Thyroid gland (tissue), 4 donors: ENCODE measurements at regions not wholly inside any gene's neighbourhood (a gene's known extent, or its start where the extent isn't known, plus 50 kb on each side); places are given as distances from the start of the nearest gene placed in this dataset.

Experiments used
- DNase-seq, 2 donors: peaks; one replicate each; pipeline ENCODE4 v3.0.0-alpha.2; 2019
- H3K27ac ChIP-seq, 3 donors: fragments of 200-600 bp; sonication (generic); 1 replicate in 2 of 3; 2 replicates in 1 of 3; pipeline ENCODE4 v1.5.1; 2016 to 2019; ENCODE audit warnings: mild to moderate bottlenecking in 1 of 3, moderate library complexity in 1 of 3
- H3K27me3 ChIP-seq: fragments of 200-600 bp; sonication (generic); one replicate; pipeline ENCODE4 v1.5.1; 2019
- H3K36me3 ChIP-seq, 2 donors: fragments of 200-600 bp; sonication (generic); one replicate each; pipeline ENCODE4 v1.5.1; 2016 to 2019
- H3K4me1 ChIP-seq, 2 donors: fragments of 200-600 bp; sonication (generic); one replicate each; pipeline ENCODE4 v1.5.1; 2017 to 2019
- H3K4me3 ChIP-seq, 3 donors: fragments of 200-600 bp; sonication (generic); replicated peaks in 1 of 3; 1 replicate in 2 of 3; 2 replicates in 1 of 3; pipeline ENCODE4 v1.5.1; 2016; ENCODE audit warnings: mild to moderate bottlenecking in 1 of 3
- H3K9me3 ChIP-seq: fragments of 200-600 bp; sonication (generic); one replicate; pipeline ENCODE4 v1.5.1; 2017
- CTCF ChIP-seq, 6 experiments: fragments of 200-600 bp in 3 of 6; fragments of 450-650 bp in 3 of 6; sonication (generic) in 3 of 6; IDR thresholded peaks; one replicate each; pipeline ENCODE4 v1.5.1; 2016 to 2019; ENCODE audit warnings: antibody characterized with exemption in 6 of 6, mild to moderate bottlenecking in 2 of 6, inconsistent platforms in 1 of 6, moderate library complexity in 1 of 6
- POLR2A ChIP-seq, 2 donors: fragments of 450-650 bp; IDR thresholded peaks; one replicate each; pipeline ENCODE4 v1.6.1; 2017; ENCODE audit warnings: antibody characterized with exemption in 2 of 2, mild to moderate bottlenecking in 2 of 2, moderate library complexity in 1 of 2
- WGBS, 2 donors: methylation state at CpG; one replicate each; pipeline ENCODE4 v1.1.5; 2017; 5-methylcytosine and 5-hydroxymethylcytosine counted together
- intact Hi-C: fragments of 100-400 bp; cut with DNase I; formaldehyde crosslinking; loops from one replicate; pipeline ENCODE4 v1.15.1; 2023

- no peaks in the 10 kb centered on the region for H3K27me3 ChIP-seq
- DNase-seq = no peak
- intact Hi-C loops = no loop called here
Observed at GRCh38 chr5:93658044-93658443, 75.0 kb downstream of the NR2F1 start.

GRCh38 chr5:93654676-93655075, 71.7 kb downstream of the NR2F1 start:
- WGBS, 2 donors = 94 to 96% methylated on average over 2 of the region's 2 CpGs
- Histone ChIP-seq H3K9me3 (no peaks in the 10 kb centered on the region), H3K27me3 (no peaks in the 10 kb centered on the region), H3K27ac (no peak overlapping the region), H3K4me1 (no peaks in the 10 kb centered on the region), H3K36me3 (no peaks in the 10 kb centered on the region), H3K4me3 (no peak overlapping the region)
- intact Hi-C loops = no loop called here
- no peak for DNase-seq
- TF ChIP-seq POLR2A (IDR thresholded peaks at IDR 0.05) (no peak), CTCF (IDR thresholded peaks at IDR 0.05) (no peak)

More at GRCh38 chr5:93658044-93658443, 75.0 kb downstream of the NR2F1 start:
- no peaks in the 10 kb centered on the region for H3K4me1 ChIP-seq
- H3K4me3 ChIP-seq = no peak overlapping the region
- TF ChIP-seq POLR2A (IDR thresholded peaks at IDR 0.05) = no peak
- TF ChIP-seq CTCF (IDR thresholded peaks at IDR 0.05) = no peak
- no peaks in the 10 kb centered on the region for H3K36me3 ChIP-seq
- H3K27ac ChIP-seq = no peak overlapping the region
- no peaks in the 10 kb centered on the region for H3K9me3 ChIP-seq

GRCh38 chr5:93653716-93654115, 70.7 kb downstream of the NR2F1 start:
- Histone ChIP-seq H3K27me3 (no peaks in the 10 kb centered on the region), H3K36me3 (no peaks in the 10 kb centered on the region), H3K9me3 (no peaks in the 10 kb centered on the region), H3K4me1 (no peaks in the 10 kb centered on the region), H3K4me3 (no peak overlapping the region), H3K27ac (no peak overlapping the region)
- TF ChIP-seq POLR2A (IDR thresholded peaks at IDR 0.05) (no peak), CTCF (IDR thresholded peaks at IDR 0.05) (no peak)
- DNase-seq = no peak
- intact Hi-C loops = no loop called here
- 99 to 100% methylated on average over 1 of the region's 1 CpG for WGBS, 2 donors

- no peak for DNase-seq
- TF ChIP-seq POLR2A (IDR thresholded peaks at IDR 0.05) (no peak), CTCF (IDR thresholded peaks at IDR 0.05) (no peak)
- Histone ChIP-seq H3K9me3 (no peaks in the 10 kb centered on the region), H3K4me3 (no peak overlapping the region), H3K36me3 (no peaks in the 10 kb centered on the region), H3K27me3 (no peaks in the 10 kb centered on the region), H3K4me1 (no peaks in the 10 kb centered on the region), H3K27ac (no peak overlapping the region)
- 66 to 71% methylated on average over 1 of the region's 1 CpG for WGBS, 2 donors
- intact Hi-C loops = no loop called here
Observed at GRCh38 chr5:93649234-93649900, 66.3 kb downstream of the NR2F1 start.

- Histone ChIP-seq H3K9me3 (no peaks in the 10 kb centered on the region), H3K4me3 (no peak overlapping the region), H3K4me1 (no peaks in the 10 kb centered on the region), H3K27me3 (no peaks in the 10 kb centered on the region), H3K27ac (no peak overlapping the region), H3K36me3 (no peaks in the 10 kb centered on the region)
- no peak for TF ChIP-seq CTCF (IDR thresholded peaks at IDR 0.05)
- no peak for TF ChIP-seq POLR2A (IDR thresholded peaks at IDR 0.05)
- no peak for DNase-seq
- 94 to 97% methylated on average over 2 of the region's 2 CpGs for WGBS, 2 donors
- intact Hi-C loops = no loop called here
Observed at GRCh38 chr5:93644760-93645159, 61.7 kb downstream of the NR2F1 start.
